Middle frontal gyrus (tissue), 1 donor: ENCODE measurements at regions not wholly inside any gene's neighbourhood (a gene's known extent, or its start where the extent isn't known, plus 50 kb on each side); places are given as distances from the start of the nearest gene placed in this dataset.

Source experiments
- DNase-seq: peaks from one replicate; pipeline ENCODE4 v3.0.0-alpha.2; 2015; ENCODE audit warnings: low spot score; ENCODE audit errors: extremely low spot score

- no peak for DNase-seq
These were observed 213.2 kb downstream of the SLC7A11 start for GRCh38 chr4:138028923-138029322.

GRCh38 chr4:138021139-138021830 is 220.9 kb downstream of the SLC7A11 start:
- DNase-seq, result no peak

GRCh38 chr4:138014590-138015288 is 227.4 kb downstream of the SLC7A11 start:
- DNase-seq, result no peak

GRCh38 chr4:138013625-138014024 is 228.5 kb downstream of the SLC7A11 start:
- no peak for DNase-seq

GRCh38 chr4:138010639-138011038 is 231.5 kb downstream of the SLC7A11 start:
- DNase-seq, result no peak

GRCh38 chr4:138007572-138007971 is 234.6 kb downstream of the SLC7A11 start:
- no peak for DNase-seq

GRCh38 chr4:138005486-138005885 is 236.7 kb downstream of the SLC7A11 start:
- DNase-seq, result no peak

GRCh38 chr4:138003248-138003647 is 238.9 kb downstream of the SLC7A11 start:
- DNase-seq, result no peak

- no peak for DNase-seq
These were observed 243.3 kb downstream of the SLC7A11 start for GRCh38 chr4:137998666-137999429.

- DNase-seq, result no peak
These were observed 244.7 kb downstream of the SLC7A11 start for GRCh38 chr4:137997496-137997895.

GRCh38 chr4:137994853-137995252 is 247.3 kb downstream of the SLC7A11 start:
- no peak for DNase-seq

GRCh38 chr4:137993232-137993631 is 248.9 kb downstream of the SLC7A11 start:
- no peak for DNase-seq

GRCh38 chr4:137981277-137981676 is 260.9 kb downstream of the SLC7A11 start:
- no peak for DNase-seq

GRCh38 chr4:137980641-137981040 is 261.5 kb downstream of the SLC7A11 start:
- DNase-seq, result no peak

GRCh38 chr4:137979938-137980337 is 262.2 kb downstream of the SLC7A11 start:
- DNase-seq, result no peak

GRCh38 chr4:137968956-137969678 is 273.0 kb downstream of the SLC7A11 start:
- DNase-seq, result no peak

GRCh38 chr4:137967480-137968190 is 274.5 kb downstream of the SLC7A11 start:
- DNase-seq, result no peak

- no peak for DNase-seq
These were observed 275.6 kb downstream of the SLC7A11 start for GRCh38 chr4:137966504-137966903.

GRCh38 chr4:137961051-137961438 is 281.1 kb downstream of the SLC7A11 start:
- no peak for DNase-seq

- no peak for DNase-seq
These were observed 281.6 kb downstream of the SLC7A11 start for GRCh38 chr4:137960371-137961050.
